Right lobe of liver (tissue), 4 donors: ENCODE measurements at regions not wholly inside any gene's neighbourhood (a gene's known extent, or its start where the extent isn't known, plus 50 kb on each side); places are given as distances from the start of the nearest gene placed in this dataset.

ENCODE experiments used
- CTCF ChIP-seq, 4 donors: fragments of 200-600 bp in 3 of 4; fragments of 450-650 bp in 1 of 4; IDR thresholded peaks; one replicate each; pipeline versions ENCODE4 v1.5.1 to v1.8.0; 2016 to 2022; ENCODE audit warnings: antibody characterized with exemption in 4 of 4, mild to moderate bottlenecking in 2 of 4
- POLR2A ChIP-seq: fragments of 450-650 bp; IDR thresholded peaks from one replicate; pipeline ENCODE4 v1.6.1; 2017; ENCODE audit warnings: antibody characterized with exemption, mild to moderate bottlenecking
- donor health status: DM: no; HTN: no; CAD: no.
- donor health status: DM: no; HTN: no; CAD: no.
- donor health status: DM: no; HTN: yes; CAD: no.

- TF ChIP-seq POLR2A (no peak), CTCF (IDR thresholded peaks at IDR 0.05) (no peak)
Measured at GRCh38 chr5:8650186-8650585, 781.2 kb downstream of the MTRR start.
